ENCODE measurements at regions not wholly inside any gene's neighbourhood (a gene's known extent, or its start where the extent isn't known, plus 50 kb on each side); places are given as distances from the start of the nearest gene placed in this dataset.

GRCh38 chr14:61636291-61636690 is 59.0 kb upstream of the HIF1A start:
- DNase-seq = no peak
- Histone ChIP-seq H3K36me3 (no peaks in the 10 kb centered on the region), H3K9ac (ENCODE audit: low read depth in 2 of 2, low read length in 2 of 2) (no peak overlapping the region), H3K27ac (peak overlapping the region; percentile 16), H3K4me1 (no peaks in the 10 kb centered on the region), H3K4me3 (no peak overlapping the region), H3K9me3 (no peaks in the 10 kb centered on the region), H3K27me3 (no peaks in the 10 kb centered on the region)
- no peak for TF ChIP-seq CTCF (IDR thresholded peaks at IDR 0.05)
- intact Hi-C loops (cut with DNase I) = no loop called here

- DNase-seq = no peak
- Histone ChIP-seq H3K4me1 (no peaks in the 10 kb centered on the region), H3K27me3 (no peaks in the 10 kb centered on the region), H3K27ac (peak overlapping the region; percentile 16), H3K36me3 (no peaks in the 10 kb centered on the region), H3K9ac (ENCODE audit: low read depth in 2 of 2, low read length in 2 of 2) (no peak overlapping the region), H3K4me3 (no peak overlapping the region), H3K9me3 (no peaks in the 10 kb centered on the region)
- intact Hi-C loops (cut with DNase I) = no loop called here
- TF ChIP-seq CTCF (IDR thresholded peaks at IDR 0.05) = no peak
Measured at GRCh38 chr14:61636779-61637178, 58.5 kb upstream of the HIF1A start.

GRCh38 chr14:61638595-61639387 is 56.5 kb upstream of the HIF1A start:
- no peak for TF ChIP-seq CTCF (IDR thresholded peaks at IDR 0.05)
- peak; percentile 38 for DNase-seq
- H3K27me3 ChIP-seq = no peaks in the 10 kb centered on the region
- no peaks in the 10 kb centered on the region for H3K9me3 ChIP-seq
- intact Hi-C loops (cut with DNase I) = no loop called here
- no peaks in the 10 kb centered on the region for H3K4me1 ChIP-seq
- H3K27ac ChIP-seq = peak overlapping the region; percentile 63
- H3K9ac ChIP-seq (ENCODE audit: low read depth in 2 of 2, low read length in 2 of 2) = no peak overlapping the region
- no peak overlapping the region for H3K4me3 ChIP-seq
- H3K36me3 ChIP-seq = no peaks in the 10 kb centered on the region

- no peaks in the 10 kb centered on the region for H3K27me3 ChIP-seq
Measured at GRCh38 chr14:61640158-61641136, 54.9 kb upstream of the HIF1A start.

More at GRCh38 chr14:61640158-61641136, 54.9 kb upstream of the HIF1A start:
- Histone ChIP-seq H3K9ac (ENCODE audit: low read depth in 2 of 2, low read length in 2 of 2) (no peak overlapping the region), H3K27ac (no peak overlapping the region), H3K36me3 (no peaks in the 10 kb centered on the region), H3K4me3 (no peak overlapping the region), H3K9me3 (no peaks in the 10 kb centered on the region), H3K4me1 (no peaks in the 10 kb centered on the region)
- no peak for TF ChIP-seq CTCF (IDR thresholded peaks at IDR 0.05)
- no peak for DNase-seq
- intact Hi-C loops (cut with DNase I) = no loop called here

Data from colonic mucosa (tissue), 4 donors.